Stromal cell of bone marrow (primary cell): ENCODE measurements at regions not wholly inside any gene's neighbourhood (a gene's known extent, or its start where the extent isn't known, plus 50 kb on each side); places are given as distances from the start of the nearest gene placed in this dataset.
A peak's percentile ranks its signal among the peaks of the same experiment; 100 is the strongest.
"Not testable (repeated sequence)": the region's sequence is repeated elsewhere in the genome, so short reads cannot be mapped to it uniquely, and the experiment has no call there.

Experiments used
- DNase-seq: peaks from one replicate; pipeline ENCODE4 v3.0.0-alpha.2; 2012; ENCODE audit warnings: low read depth

- DNase-seq: no peak
These were observed 911.9 kb downstream of the TTLL7 start for GRCh38 chr1:83086986-83087512.

GRCh38 chr1:83086346-83086745 is 912.6 kb downstream of the TTLL7 start:
- no peak for DNase-seq

- no peak for DNase-seq
These were observed 915.2 kb downstream of the TTLL7 start for GRCh38 chr1:83083589-83084224.

- peak; percentile 65 for DNase-seq
These were observed 921.5 kb downstream of the TTLL7 start for GRCh38 chr1:83077411-83077810.

GRCh38 chr1:83075107-83075506 is 923.8 kb downstream of the TTLL7 start:
- DNase-seq: no peak

GRCh38 chr1:83067954-83068353 is 931.0 kb downstream of the TTLL7 start:
- DNase-seq: no peak

GRCh38 chr1:83065952-83066727 is 932.8 kb downstream of the TTLL7 start:
- DNase-seq: no peak

GRCh38 chr1:83064589-83065242 is 934.2 kb downstream of the TTLL7 start:
- DNase-seq: no peak

- no peak for DNase-seq
These were observed 938.1 kb downstream of the TTLL7 start for GRCh38 chr1:83060651-83061390.

- no peak for DNase-seq
These were observed 938.7 kb downstream of the TTLL7 start for GRCh38 chr1:83060221-83060620.

- no peak for DNase-seq
These were observed 940.6 kb downstream of the TTLL7 start for GRCh38 chr1:83058327-83058726.

GRCh38 chr1:83055391-83056170 is 943.4 kb downstream of the TTLL7 start:
- DNase-seq: no peak

GRCh38 chr1:83053446-83053845 is 945.5 kb downstream of the TTLL7 start:
- no peak for DNase-seq

GRCh38 chr1:83052865-83053264 is 946.1 kb downstream of the TTLL7 start:
- no peak for DNase-seq

GRCh38 chr1:83051053-83051452 is 947.9 kb downstream of the TTLL7 start:
- not testable (repeated sequence) for DNase-seq

GRCh38 chr1:83043244-83043643 is 955.7 kb downstream of the TTLL7 start:
- no peak for DNase-seq

- not testable (repeated sequence) for DNase-seq
These were observed 959.8 kb downstream of the TTLL7 start for GRCh38 chr1:83039091-83039490.

- DNase-seq: no peak
These were observed 964.1 kb downstream of the TTLL7 start for GRCh38 chr1:83034851-83035250.

- DNase-seq: no peak
These were observed 965.2 kb downstream of the TTLL7 start for GRCh38 chr1:83033682-83034081.

- DNase-seq: no peak
These were observed 969.0 kb downstream of the TTLL7 start for GRCh38 chr1:83029916-83030315.

- DNase-seq: no peak
These were observed 969.9 kb downstream of the TTLL7 start for GRCh38 chr1:83029050-83029449.
